HG03280 (cell line): ENCODE measurements at regions not wholly inside any gene's neighbourhood (a gene's known extent, or its start where the extent isn't known, plus 50 kb on each side); places are given as distances from the start of the nearest gene placed in this dataset.
"Not testable (repeated sequence)": the region's sequence is repeated elsewhere in the genome, so short reads cannot be mapped to it uniquely, and the experiment has no call there.

ENCODE experiments used
- ATAC-seq: cut with Tn5 transposase; IDR thresholded peaks from one replicate; pipeline ENCODE4 v1.9.1; 2021; ENCODE audit warnings: mild to moderate bottlenecking, moderate library complexity; ENCODE audit not compliant: unreplicated experiment

- no peak for ATAC-seq
Observed at GRCh38 chr10:43922335-43923280, 273.9 kb upstream of the ZNF32 start.

DNA sequence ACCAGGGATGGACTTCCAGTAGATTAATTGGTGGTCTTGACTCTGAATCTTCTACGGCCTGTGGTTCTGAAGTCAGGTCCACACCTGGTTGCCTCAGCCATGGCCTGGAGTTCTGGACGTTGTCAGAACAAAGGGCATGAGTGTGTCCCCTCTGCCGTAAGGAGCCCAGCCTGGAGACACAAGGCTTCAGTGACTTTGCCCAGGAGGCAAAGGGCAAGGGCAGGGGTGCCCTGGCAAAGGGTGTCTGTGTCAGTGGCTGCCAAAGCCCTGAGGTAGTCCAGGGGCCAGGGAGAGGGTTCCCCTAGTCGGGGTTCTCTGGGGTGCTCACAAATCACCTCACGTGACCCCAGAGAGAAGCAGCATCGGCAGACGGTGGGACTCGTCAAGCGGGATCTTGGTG is 273.2 kb upstream of the ZNF32 start:
- ATAC-seq, result no peak

DNA sequence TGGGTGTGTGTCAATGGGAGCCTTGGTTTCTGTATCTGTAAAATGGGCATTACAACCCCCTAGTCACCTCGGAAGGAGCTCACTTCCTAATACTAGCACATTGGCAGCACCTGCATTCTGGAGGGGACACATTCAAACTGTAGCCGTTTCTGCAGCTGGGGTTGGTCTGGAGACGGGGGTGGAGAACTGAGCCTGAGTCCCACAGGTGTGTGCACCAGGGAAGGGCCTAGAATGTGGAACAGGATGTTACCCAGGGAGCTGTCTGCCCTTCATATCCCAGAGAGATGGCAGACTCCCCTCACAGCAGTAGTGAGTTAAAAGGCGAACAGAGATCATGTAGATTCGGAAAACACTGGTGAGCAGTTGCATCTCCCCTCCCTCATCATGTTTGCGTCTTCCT is 272.8 kb upstream of the ZNF32 start:
- ATAC-seq, result no peak

DNA sequence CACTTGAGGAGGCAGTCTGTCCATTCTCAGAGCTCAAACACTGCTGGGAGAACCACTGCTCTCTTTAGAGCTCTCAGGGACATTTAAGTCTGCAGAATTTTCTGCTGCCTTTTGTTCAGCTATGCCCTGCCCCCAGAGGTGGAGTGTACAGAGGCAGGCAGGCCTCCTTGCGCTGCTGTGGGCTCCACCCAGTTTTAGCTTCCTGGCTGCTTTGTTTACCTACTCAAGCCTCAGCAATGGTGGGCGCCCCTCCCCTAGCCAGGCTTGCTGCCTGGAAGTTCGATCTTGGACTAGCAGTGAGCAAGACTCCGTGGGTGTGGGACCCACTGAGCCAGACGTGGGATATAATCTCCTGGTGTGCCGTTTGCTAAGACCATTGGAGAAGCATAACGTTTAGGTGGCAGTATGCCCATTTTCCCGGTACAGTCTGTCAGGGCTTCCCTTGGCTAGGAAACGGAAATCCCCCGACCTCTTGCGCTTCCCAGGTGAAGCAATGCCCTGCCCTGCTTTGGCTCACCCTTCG is 271.6 kb upstream of the ZNF32 start:
- ATAC-seq, result not testable (repeated sequence)

- ATAC-seq, result no peak
Observed at GRCh38 chr10:43913676-43914235, 265.1 kb upstream of the ZNF32 start.

GRCh38 chr10:43912469-43912868 is 263.8 kb upstream of the ZNF32 start:
- no peak for ATAC-seq

GRCh38 chr10:43906490-43906889 is 257.8 kb upstream of the ZNF32 start:
- no peak for ATAC-seq

- no peak for ATAC-seq
Observed at GRCh38 chr10:43905512-43906236, 257.0 kb upstream of the ZNF32 start.

DNA sequence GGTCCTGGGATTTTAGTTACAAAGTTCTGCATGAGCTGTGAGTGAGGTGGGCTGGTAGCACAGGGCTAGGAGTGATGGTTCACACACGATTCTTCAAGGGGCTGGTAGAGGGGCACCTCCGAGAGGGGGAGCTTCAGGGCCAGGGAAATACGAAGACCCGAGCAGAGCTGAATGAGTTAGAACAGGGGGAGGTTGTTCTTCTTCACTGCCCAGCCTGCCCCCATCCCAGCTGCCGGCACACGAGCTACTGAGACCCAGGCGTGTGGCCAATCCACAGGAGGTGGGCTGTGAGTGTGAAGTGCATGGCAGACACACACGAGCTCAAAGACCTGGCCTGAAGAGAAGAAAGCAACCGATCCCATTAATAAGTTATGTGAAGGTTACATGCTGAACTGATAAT is 256.2 kb upstream of the ZNF32 start:
- ATAC-seq, result no peak

GRCh38 chr10:43904301-43904700 is 255.6 kb upstream of the ZNF32 start:
- ATAC-seq, result no peak

DNA sequence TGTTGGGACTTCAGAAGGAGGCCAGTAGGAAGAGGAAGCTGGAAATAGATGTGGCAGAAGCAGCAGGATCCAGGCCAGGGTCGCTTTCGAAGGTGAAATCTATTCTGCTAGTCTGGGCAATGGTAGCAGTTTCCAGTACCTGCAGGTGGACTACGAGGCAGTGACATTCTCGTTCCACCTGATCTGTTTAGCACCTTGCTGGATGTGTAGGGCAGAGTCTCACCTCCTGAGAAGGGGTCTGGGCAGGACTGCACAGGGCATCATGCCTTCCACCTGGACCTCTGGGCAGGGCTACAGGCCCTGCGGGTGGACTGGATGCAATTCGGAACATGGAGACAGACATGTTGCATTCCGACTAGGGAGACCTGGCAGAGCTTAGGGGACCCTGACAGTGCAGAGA is 254.8 kb upstream of the ZNF32 start:
- ATAC-seq, result no peak

GRCh38 chr10:43902842-43903241 is 254.2 kb upstream of the ZNF32 start:
- ATAC-seq, result no peak

GRCh38 chr10:43901744-43902504 is 253.2 kb upstream of the ZNF32 start:
- ATAC-seq, result no peak

- ATAC-seq, result no peak
Observed at GRCh38 chr10:43901302-43901701, 252.6 kb upstream of the ZNF32 start.

DNA sequence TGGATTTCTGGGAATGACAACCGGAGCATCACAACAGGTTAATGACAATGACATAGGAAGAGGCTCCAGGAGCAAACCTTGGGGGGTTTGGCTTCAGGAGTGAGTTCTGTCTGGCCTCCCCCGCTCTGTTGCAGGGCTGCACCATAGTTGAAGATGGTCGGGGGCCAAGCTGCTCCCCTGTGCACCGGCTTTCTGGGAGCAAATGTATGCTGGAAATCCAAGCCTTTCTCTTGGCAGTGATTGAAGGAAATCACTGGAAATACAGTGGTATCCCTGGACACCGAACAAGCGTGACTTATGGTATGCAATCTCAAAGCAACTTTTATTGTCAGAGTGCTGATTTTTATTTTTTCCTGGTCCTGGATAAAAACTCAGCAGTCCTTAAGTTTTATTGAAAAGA is 251.9 kb upstream of the ZNF32 start:
- ATAC-seq, result no peak

- ATAC-seq, result no peak
Observed at GRCh38 chr10:43899224-43899959, 250.7 kb upstream of the ZNF32 start.

DNA sequence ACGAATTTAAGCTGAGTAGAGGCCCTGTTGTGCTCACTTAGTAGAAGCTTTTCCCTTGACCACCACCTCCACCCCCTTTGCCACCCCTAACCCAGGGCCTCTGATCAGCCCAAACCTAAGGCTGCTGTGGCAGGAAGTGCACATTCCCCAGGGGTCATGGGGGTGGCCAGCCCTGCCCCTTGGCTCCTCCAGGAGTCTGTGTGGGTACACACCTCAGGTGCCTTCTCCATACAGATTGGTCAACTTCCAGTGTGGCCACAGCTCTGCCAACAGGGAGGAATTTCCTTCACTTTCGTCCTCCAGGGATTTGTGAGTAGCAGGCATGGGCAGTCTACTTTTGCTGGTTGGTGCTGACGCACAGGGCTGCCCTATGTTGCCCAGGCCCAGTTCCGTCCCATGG is 249.9 kb upstream of the ZNF32 start:
- ATAC-seq, result no peak

DNA sequence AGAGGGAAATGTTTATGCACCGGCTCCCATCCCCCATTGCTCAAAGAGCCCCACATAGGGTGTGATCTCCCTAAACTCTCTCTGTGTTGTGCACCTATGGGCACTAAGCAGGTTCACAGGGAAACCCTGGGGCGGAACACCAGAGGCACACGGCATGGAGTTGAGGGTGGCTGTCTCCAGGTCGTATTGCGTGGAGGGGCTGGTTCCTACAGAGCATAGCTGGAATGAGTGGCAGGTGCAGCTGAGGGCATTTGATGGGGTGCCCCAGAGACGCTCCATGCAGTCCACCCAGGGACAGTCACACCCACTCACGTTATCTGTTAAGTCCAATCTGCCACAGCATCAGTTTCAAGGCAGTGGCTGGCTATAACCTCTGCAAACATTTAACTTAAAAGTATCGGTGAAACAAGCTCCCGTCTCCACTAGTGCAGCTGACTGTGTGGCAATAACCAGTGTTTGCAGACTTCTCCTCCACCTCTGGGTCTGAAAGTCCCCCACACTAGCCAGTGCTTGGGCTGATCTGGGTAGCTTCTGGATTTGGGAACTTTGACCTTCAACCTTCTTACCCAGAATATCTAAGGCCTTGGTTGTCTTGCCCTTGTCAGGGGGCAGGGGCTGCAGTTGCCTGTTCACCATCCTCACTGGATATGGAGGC is 249.2 kb upstream of the ZNF32 start:
- ATAC-seq, result no peak

DNA sequence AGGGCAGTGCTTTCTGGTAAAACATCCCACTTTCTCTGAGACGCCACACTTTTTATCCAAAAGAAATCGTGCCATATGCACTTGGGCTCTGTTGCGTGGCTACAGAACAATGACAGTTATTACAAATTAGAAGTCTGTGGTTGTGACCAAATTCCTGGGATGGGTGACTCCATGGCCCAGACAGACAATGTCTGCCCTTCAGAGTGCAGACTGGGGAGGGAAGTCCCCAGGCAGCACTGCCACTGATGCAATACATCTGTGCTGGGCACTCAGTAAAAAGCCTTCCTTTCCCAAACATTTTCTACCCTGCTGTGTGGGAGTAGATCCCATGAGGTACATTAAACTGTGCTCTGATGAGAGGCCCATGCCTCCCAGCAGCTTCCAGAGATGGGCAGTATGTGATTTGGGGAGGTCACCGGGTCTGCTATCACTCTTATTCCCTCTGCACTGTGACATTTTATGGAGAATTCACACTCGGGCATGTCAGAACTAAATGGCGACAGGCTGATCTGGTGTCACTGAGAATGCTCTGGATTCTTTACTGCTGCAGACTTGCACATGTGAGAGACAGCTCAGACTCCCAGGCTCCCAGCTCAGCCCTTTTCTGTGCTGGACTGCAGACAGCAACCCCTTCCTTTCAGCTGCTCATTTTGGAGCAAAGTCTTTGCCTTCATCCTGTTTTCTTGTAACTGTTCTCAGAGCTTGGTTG is 243.5 kb upstream of the ZNF32 start:
- no peak for ATAC-seq
